Hematopoietic multipotent progenitor cell (in vitro differentiated cells): ENCODE measurements at regions not wholly inside any gene's neighbourhood (a gene's known extent, or its start where the extent isn't known, plus 50 kb on each side); places are given as distances from the start of the nearest gene placed in this dataset.
"Not testable (repeated sequence)": the region's sequence is repeated elsewhere in the genome, so short reads cannot be mapped to it uniquely, and the experiment has no call there.

Experiments used
- DNase-seq, 3 donors: peaks; one replicate each; pipeline ENCODE4 v3.0.0-alpha.2; 2011 to 2015; ENCODE audit warnings: low read depth in 2 of 3, low spot score in 2 of 3

DNA sequence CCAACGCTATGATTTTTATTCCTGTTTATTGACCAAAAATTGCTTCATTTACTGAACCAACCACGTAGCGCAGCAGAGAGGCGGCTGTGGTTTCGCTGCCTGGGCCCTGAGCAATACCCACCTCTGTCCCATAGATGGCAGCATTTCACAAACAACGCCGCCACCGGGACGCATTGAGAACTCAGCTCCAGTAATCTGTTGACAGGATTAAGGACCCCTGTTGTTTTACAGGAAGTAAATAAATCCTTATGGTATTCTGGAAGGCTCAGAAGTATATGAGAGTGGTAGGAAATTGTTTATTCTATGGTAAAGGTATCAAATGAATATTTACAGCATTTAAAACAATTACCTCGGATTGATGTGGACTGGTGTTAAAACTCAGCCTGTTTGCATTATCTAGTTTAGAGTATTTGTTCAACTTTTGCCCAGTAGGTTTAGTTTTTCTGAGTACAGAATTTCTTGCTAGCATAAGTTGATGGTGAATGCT, 547.9 kb upstream of the SLC35B3 start:
- DNase-seq: peak; percentile 1 to 75 (median 39)

DNA sequence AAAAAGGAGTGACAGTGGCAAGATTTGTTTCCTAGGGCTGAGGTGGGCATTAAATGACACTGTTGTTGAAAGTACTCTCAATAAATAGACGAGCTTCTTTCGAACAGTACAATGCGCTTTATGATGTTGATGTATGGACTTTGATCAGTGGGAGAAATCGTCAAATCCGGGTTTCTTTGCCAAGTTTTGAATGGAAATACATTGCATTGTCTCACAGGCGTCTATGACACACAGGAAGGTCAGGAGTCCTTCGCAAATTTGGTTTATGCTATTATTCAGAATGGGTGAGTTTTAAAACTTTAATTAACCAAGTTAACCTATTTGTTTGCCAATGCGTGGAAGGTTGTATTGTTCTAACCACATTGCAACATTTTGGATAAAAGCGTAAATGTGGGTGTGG, 547.3 kb upstream of the SLC35B3 start:
- DNase-seq: no peak

DNA sequence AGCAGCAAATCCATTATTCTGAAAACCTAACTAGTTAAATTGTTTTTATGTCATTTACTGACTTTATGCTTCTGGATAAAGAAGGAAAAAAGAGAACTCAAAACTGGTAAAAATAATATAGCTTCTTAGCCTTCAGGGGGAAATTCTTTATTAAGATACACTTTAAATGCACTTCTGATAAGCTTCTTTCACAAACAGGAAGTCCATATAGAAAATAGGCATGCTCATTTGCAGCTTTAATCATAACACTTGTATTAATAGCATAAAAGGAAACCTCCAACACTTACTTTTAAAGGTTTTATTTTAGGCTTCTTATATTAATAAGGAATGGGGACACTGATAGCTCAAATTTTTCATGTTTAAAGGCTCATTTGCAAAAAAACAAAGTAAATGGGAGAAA, 538.0 kb upstream of the SLC35B3 start:
- no peak for DNase-seq

DNA sequence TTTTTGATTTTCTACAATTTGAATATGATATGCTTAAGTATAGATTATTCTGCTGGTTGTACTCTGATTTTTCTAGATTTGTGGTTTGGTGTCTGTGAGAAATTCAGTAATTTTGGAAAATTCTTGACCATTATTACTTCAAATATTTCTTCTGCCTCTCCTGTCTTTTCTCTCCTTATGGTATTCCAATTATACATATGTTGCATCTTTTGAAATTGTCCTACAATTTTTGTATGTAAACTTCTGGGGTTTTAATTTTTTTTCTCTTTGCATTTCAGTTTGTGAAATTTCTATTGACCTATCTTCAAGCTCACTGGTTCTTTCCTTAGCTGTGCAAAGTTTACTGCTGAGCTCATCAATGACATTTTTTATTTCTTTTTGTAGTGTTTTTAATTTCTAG, 534.4 kb upstream of the SLC35B3 start:
- no peak for DNase-seq

DNA sequence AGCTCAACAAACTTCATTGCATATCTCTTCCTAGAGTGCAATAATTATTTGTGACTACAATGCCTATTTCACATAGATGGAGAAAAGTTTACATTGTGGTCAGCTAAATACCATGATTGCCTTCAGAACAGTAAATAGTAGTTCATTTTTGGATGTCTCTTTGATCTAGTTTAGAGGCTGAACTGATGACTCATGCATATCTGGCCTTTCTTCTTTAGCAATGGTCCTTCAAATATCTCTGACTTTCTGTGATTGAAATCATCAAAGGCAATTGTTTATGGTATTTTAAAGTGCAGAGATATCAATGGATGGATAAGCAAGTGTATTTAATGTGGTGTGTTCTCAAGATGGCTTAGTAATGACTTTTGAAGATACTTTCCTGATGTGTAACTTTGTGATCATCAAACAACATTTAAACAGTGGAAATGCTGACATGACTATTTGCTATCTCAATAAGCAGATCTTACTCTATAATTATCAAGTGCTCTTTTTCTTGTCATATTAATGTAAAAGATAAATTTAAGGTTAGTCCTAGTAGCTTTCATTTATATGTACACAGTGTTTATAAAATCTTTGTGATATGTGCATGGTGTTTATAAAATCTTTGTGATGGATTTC, 523.7 kb upstream of the SLC35B3 start:
- DNase-seq: no peak

DNA sequence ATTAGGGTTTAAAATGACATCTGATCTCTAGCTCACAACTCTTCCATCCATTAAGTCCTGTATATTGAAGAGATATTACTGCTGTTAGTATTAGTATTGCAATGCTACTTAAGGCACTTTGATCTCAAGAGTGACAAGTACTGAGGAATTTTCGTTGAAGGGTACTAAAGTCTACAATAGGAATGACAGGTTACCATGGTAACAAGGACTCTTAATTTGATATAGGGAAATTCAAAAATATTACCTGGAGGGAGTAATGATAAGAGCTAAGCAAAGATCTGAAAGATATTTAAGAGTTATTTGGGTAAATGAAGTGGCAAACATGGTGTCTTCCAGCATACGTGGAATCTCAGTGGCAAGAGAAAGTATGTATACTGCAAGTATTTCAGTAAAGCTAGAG, 518.0 kb upstream of the SLC35B3 start:
- no peak for DNase-seq

DNA sequence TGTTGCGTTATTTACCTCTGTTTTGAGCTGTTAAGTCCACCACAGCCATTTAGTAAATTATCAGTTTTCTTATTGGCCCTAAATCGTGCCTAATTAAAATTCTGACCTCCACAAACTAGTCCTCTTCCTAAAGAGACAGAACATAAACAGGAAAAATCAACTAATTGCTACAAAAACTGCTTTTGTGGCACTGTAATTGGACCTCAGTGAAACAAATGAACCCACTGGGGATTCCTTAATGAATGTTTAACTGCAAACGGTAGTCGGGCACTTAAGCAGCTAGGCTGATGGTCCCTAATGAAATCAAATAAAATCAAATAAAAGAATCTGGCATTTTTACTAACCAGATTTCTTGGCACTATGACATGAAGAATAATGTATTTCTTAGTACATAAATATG, 513.4 kb upstream of the SLC35B3 start:
- no peak for DNase-seq

DNA sequence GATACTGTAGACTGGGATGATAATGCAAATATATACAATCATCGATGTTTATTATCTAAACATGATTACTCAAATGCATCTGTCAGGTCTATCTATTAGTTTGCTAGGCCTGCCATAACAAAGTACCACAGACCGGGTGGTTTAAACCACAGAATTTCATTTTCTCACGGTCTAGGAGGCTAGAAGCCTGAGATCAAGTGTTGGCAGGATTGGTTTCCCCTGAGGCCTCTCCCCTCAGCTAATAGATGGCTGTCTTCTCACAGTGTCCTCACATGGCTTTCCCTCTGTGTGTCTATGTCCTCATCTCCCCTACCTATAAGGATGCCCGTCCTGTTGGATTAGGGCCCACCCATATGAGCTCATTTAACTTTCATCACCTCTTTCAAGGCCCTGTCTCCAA, 512.6 kb upstream of the SLC35B3 start:
- no peak for DNase-seq

DNA sequence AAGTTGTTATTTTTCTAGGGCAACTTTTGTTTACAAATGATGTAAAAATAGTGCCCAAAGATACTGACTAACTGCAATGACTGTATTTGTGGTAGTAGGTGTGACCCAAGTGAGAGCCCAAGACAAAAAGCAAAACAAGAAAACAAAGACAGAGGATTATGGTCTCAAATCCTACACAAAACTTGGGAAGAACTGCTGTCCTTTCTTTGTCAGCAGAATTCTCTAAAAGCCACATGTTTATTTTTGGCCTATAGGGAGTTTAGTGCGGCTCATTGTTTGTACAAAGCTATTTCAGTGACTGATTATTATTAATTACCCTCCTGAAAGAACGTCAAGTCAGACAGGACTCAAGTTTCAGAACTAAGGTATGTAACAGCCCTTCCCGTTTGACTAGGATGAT, 509.2 kb upstream of the SLC35B3 start:
- no peak for DNase-seq

DNA sequence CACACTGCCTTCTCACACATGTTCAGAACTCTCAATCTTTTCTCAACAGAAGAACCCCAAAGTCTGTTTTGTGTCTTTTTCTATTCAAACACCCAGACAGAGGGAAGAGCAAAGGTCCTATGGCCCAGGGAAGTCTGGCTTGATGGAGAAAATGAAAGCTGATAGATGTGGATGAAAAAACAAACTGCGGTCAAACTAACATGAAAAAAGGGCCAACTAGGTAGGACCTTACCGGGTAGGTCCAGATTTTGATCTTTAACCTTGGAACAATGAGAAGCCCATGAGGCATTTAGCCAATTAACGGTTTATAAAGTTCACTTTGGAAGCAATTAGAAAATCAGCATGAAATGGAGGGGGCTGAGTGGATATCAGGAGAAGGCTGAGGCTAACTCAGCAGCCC, 507.7 kb upstream of the SLC35B3 start:
- no peak for DNase-seq

DNA sequence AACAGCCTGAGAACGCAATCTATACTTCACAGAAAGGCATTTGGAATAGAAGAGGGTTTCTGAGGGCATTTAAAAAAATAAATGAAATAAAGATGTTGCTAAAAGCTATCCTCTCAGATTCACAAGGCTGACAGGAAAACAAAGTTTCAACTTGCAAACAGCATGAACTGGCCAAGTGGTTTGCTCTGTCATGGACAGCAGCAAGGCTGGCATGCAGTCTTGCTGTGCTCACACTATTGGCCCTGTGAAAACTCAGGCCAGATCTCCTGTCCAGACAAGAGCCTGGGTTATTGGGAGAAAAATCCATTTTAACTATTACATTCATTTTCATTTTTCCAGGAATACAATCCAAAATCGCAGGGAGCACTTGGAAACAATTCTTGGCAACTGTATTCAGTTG, 506.2 kb upstream of the SLC35B3 start:
- DNase-seq: no peak

DNA sequence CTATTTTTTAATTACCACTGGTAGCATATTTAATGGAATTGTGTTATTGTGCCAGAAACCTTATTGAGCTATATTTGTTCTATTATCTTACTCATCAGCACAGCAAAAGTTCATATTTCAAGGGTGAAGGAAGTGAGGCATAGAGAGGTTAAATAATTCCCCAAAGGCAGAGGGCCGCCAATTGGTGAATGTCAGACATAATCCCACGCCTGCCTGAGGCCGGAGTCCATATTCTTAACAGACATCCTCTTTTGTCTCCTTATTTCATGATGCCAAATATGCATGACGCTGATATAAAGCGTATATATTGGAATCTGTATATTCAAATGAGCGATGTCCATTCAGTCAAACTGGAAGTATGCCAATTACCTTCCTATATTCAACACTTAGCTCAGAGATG, 505.0 kb upstream of the SLC35B3 start:
- no peak for DNase-seq

DNA sequence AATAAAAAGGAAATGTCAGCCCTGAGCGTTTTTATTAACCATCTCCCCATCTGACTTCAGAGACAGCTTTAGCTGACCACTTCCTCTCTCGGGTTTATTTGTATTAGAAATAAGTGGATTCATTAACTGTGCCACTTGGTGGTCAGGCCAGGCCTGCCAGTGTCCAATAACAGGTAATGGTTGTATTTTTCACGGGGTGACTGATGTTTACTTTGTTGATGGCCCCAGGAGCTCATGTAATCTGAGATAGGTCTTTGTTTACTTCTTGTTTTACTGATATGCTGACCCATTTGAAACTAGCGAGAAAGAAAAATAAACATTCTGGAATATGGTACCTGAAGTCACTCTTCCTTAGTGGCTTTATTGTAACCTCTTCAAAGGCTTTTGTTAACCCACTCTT, 504.3 kb upstream of the SLC35B3 start:
- no peak for DNase-seq

DNA sequence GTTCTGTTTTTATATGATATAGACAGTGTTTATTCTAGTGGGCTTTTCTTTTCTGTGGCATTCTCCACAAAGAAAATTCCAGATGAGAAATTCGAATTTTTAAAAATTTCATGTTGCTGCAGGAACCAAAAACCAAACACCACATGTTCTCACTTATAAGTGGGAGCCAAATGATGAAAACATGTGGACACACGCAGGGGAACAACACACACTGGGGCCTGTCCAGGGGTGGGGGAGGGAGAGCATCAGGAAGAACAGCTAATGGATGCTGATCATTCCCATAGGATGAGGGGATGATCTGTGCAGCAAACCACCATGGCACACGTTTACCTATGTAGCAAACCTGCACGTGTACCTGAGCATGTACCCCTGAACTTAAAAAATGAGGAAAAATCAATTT, 499.0 kb upstream of the SLC35B3 start:
- no peak for DNase-seq

DNA sequence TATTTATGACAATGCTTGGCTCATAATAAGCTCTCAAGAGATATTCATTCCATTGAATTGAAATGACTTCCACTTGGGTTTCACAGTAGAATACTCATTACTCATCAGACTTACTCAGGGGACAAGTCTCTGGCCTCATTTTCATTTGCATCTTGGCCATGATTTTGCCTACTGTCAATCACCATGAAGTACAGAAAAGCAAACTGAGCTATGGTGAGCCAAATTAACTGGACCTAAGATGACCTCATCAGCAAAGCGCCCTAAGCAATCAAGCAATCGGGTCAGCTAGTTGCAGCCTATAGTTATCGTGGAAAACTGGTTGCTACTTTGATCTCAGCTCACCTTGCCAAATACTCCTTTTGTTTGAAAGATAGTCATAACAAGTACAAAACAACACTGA, 494.7 kb upstream of the SLC35B3 start:
- DNase-seq: no peak

DNA sequence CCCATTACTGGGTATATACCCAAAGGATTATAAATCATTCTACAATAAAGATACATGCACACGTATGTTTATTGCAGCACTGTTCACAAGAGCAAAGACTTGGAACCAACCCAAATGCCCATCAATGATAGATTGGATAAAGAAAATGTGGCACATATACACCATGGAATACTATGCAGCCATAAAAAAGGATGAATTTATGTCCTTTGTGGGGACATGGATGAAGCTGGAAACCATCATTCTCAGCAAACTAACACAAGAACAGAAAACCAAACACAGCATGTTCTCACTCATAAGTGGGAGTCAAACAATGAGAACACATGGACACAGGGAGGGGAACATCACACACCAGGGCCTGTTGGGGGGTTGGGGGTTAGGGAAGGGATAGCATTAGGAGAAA, 484.9 kb upstream of the SLC35B3 start:
- DNase-seq: not testable (repeated sequence)

DNA sequence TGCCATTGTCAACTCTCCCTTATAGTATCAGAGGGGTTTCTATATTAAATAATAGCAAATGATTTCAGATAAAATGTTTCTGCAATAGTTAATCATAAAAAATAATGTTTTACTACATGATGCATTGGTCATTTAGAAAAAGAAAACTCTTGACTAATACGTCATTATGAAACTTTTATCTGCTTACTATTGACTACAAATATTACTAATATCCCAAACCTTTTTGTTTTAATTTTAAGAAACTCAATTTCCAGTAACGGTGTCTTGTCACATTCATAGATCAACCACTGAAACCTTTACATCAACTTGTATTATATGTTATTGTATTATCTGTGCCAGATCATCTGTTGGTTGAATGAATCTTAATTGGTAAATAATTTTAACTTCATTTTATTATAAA, 482.9 kb upstream of the SLC35B3 start:
- DNase-seq: no peak

DNA sequence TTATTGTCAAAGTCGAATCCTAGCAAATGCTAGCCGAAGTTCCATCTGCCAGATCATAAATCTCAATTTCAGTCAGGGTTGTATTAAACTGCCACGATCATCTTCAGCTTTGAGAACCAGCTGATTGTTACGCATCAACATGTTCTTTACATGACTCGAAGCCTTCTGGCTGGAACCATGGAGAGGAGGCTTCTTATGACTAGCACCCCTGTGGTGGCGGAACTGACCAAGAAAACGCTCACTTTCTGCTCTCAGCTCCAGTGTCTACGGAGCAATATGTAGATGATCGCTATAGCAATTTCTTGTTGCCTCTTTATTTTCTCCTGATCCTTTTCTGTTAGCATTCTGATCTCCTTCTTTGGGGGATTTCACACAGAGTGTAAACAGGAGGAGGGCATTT, 479.4 kb upstream of the SLC35B3 start:
- DNase-seq: no peak

DNA sequence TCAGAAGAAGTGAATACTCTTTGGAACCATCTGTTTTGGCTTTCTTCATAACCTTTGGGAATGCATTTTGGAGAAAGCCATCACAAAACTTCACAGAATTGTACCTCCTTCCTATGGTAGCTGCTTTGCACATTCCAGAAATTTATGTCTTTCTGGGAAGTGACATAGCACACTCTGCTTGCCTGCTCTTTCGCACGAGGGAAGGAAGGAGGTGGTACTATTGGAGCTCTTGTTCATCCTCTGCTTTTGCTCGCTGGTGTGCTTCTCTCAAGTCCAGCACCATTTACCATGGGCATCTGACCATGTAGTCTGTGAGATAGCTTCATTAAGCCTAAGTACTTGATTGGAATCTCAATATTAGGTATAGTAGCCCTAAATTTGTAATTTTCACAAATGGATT, 473.3 kb upstream of the SLC35B3 start:
- DNase-seq: no peak

DNA sequence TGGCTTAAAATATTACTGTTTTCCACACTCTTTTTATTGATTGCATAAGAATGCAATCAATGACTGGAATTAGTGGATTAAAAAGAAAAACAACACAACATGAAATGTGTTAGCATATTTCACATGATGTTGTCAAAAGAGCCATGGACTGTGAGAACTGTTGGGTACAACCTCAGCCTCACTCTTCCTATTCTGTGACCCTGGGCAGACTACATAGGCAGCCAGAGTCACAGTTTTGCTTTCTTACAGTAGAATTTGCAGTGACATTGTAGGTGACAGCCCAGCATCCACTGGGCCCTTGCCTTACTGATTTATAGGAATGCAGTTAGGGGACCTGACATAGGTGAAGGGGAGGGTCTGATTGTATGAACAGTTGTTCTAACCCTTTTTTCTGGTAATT, 471.4 kb upstream of the SLC35B3 start:
- no peak for DNase-seq

DNA sequence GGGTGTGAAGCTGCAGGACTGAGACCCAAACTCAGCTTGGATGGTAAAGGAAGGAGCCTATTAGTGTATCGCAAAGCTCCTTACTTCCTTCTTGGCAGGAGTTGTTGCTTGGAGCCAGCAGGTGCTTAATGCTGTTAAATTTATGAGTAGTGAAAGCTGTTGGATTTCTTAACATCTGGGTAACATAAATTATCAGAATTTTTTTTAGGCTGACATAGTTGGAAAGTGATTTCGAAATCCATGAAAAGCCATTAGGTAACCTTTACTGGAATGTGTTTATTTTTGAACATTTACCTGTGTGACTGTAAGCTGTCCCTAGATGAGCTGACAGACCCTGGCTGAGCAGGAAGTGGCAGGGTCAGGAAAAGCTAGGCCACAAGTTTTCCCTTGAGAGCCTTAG, 470.4 kb upstream of the SLC35B3 start:
- peak in 1 of 3 donors; percentile 54 for DNase-seq

DNA sequence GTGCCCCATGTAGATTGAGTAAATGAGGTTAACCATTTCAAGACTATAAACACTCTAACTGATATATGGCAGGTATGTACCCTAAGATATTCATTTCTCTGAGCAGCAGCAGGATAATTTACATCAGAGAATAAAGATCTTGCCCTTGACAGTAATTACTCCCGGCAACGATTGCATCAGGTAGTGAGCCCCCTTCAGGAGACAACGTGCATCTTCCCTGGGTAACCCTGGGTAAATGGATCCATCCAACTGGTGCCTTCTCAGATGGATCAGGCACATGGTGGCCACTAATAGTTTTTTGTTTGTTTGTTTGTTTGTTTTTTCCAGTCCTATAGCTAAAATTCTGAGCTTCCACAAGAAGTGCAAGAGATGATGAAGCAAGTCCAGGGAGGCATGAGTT, 469.4 kb upstream of the SLC35B3 start:
- no peak for DNase-seq

DNA sequence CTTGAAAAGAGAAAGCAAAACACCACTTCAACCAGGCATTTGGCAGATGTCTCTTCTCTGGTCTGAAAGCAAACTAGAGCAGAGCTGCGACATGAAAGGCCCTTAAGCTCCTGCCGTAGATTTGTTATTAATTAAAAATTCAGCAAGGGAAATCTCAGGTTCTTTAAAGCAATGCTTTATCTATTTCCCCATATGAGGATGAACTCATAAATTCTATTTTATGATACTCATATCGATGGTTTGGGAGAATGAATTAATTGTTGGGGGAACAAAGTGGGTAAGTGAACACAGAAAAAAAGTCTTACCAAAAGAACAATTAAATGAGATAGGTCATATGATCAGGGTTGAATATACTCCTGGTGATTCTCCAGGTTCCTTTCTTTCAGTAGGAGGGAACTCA, 464.7 kb upstream of the SLC35B3 start:
- DNase-seq: no peak
